ENCODE measurements at regions not wholly inside any gene's neighbourhood (a gene's known extent, or its start where the extent isn't known, plus 50 kb on each side); places are given as distances from the start of the nearest gene placed in this dataset.

GRCh38 chr10:53387562-53387961 is 615.0 kb upstream of the MBL2 start:
- TF ChIP-seq CTCF (IDR thresholded peaks at IDR 0.05; ENCODE audit: low read length) = no peak
- TF ChIP-seq EZH2 (IDR thresholded peaks at IDR 0.05; ENCODE audit: borderline replicate concordance, low read length) = no peak

Measured in OCI-LY1 (cell line).